Retinal pigment epithelial cell (primary cell): ENCODE measurements at regions not wholly inside any gene's neighbourhood (a gene's known extent, or its start where the extent isn't known, plus 50 kb on each side); places are given as distances from the start of the nearest gene placed in this dataset.

ENCODE experiments used
- DNase-seq: peaks from one replicate; pipeline ENCODE4 v3.0.0-alpha.2; 2010; ENCODE audit warnings: low read depth
- H3K4me3 ChIP-seq: 2 replicates; pipeline ENCODE4 v1.5.1; 2011; ENCODE audit warnings: mild to moderate bottlenecking, low read length, control low read depth, moderate library complexity
- TF ChIP-seq, protein P1 (sequence below): conservative IDR thresholded peaks from 2 replicates; pipeline ENCODE4 v1.5.1; 2011; ENCODE audit warnings: low read depth, low read length, control low read depth, inconsistent platforms

DNA sequence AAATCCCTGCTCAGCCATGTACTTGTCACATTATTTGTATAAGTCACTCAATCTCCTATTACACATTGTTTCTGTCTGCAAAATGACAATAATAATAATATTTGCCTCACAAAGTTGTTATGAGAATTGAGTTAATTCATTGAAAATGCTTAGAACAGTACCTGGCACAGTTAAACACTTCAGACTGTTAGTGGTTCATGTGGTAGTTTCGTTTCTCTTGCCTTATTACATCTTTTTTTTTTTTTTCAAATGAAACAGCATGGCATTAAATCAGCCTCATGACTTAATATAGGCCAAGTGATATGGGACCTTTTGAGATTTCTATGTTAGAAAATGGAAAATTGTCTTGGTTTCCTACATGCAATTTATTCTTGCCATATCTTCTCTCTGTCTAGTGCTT is 71.0 kb upstream of the CRY1 start:
- TF ChIP-seq, protein P1, sequence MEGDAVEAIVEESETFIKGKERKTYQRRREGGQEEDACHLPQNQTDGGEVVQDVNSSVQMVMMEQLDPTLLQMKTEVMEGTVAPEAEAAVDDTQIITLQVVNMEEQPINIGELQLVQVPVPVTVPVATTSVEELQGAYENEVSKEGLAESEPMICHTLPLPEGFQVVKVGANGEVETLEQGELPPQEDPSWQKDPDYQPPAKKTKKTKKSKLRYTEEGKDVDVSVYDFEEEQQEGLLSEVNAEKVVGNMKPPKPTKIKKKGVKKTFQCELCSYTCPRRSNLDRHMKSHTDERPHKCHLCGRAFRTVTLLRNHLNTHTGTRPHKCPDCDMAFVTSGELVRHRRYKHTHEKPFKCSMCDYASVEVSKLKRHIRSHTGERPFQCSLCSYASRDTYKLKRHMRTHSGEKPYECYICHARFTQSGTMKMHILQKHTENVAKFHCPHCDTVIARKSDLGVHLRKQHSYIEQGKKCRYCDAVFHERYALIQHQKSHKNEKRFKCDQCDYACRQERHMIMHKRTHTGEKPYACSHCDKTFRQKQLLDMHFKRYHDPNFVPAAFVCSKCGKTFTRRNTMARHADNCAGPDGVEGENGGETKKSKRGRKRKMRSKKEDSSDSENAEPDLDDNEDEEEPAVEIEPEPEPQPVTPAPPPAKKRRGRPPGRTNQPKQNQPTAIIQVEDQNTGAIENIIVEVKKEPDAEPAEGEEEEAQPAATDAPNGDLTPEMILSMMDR: no peak

DNA sequence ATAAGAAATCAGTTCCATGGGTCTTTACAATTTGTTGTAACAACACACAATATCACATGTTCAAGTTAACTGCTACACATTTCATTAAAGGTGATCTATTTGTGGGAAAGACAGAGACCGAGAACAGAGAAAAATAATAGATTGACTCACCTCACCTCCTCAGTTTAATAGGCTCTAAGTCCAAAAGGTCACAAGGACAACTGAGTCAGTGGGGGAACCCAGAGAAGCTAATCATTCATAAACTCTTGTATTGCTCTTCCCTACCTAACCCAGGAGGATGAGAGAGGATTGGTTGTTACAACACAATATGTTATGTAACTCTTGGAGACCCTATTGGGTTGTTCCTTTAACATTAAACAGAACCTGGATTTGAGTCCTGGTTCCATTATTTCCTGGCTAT is 72.2 kb upstream of the CRY1 start:
- DNase-seq: no peak
- no peak overlapping the region for H3K4me3 ChIP-seq
- TF ChIP-seq, protein P1: no peak

More for the DNA sequence above, 71.0 kb upstream of the CRY1 start:
- no peak overlapping the region for H3K4me3 ChIP-seq
- no peak for DNase-seq

DNA sequence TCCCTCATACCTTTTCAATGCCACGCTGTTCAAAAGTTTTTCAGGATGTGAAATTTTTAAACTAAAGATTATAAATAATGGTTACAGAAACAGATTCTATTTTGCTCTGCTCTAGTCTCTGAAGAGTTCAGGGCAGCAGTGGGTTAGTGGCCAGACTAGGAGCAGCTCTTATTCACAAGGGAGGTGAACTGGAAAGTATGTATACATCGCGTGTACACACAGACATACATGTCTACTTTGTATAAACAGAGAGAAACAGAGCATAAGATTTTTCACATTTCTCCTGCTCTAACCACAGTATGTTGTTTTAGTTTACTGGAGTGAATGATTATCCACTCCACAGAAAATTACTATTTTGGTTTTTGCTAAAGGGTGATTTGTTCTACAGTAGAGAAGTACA is 74.4 kb upstream of the CRY1 start:
- no peak overlapping the region for H3K4me3 ChIP-seq
- DNase-seq: no peak
- TF ChIP-seq, protein P1: no peak

DNA sequence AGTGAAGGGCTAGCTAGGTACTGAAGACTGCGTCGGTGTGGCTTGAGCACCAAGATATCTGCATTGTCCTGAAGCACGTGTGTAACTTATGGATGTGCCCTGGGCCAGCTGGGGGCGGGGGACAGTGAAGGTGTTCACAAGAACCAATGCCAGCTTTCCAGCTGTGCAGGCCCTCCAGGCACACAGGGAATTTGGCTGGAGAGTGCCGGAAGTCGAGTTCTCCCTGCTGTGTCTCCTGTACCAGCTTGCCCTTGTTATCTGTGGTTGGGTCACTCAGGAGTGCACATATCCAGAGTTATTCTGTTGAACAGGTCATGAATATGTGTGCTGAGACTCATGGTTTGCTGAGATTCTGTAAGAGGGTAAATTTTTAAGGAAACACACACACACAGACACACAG is 75.9 kb upstream of the CRY1 start:
- DNase-seq: no peak
- TF ChIP-seq, protein P1: no peak
- no peak overlapping the region for H3K4me3 ChIP-seq

DNA sequence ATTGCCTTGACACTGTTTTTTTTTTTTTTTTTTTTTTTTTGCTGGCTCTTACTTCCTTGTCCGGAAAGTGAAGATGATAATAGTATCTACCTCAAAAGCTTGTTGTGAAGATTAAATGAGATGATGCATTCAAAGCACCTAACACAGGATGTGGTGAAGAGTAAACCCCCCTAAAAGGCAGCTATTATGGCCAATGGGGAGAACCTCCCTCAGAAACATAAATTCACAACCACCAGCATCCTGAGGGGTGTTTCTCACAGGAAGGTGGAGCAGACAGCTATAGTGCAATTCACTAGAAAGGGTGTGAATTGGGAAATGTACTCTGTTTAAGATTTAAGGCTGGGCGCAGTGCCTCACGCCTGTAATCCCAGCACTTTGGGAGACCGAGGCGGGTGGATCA is 85.4 kb upstream of the CRY1 start:
- no peak overlapping the region for H3K4me3 ChIP-seq
- TF ChIP-seq, protein P1: no peak
- no peak for DNase-seq

DNA sequence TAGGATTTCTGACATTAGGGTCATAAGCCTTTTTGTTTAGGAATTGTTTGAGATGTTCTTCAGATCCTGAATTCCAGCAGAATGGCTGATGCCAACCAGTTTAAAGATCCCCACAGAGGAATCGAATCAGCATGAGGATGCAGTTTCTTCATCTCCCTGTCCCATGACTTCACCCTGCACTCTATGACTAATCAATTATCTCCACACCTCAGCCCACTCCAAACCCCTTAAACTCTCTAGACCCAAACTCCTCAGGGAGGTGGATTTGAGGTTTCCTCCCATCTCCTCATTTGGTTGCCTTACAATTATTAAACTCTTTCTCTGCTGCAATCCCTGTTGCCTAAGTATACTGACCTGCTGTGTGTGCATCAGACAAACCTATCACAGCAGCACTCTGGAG is 86.5 kb upstream of the CRY1 start:
- no peak overlapping the region for H3K4me3 ChIP-seq
- TF ChIP-seq, protein P1: no peak
- DNase-seq: no peak

DNA sequence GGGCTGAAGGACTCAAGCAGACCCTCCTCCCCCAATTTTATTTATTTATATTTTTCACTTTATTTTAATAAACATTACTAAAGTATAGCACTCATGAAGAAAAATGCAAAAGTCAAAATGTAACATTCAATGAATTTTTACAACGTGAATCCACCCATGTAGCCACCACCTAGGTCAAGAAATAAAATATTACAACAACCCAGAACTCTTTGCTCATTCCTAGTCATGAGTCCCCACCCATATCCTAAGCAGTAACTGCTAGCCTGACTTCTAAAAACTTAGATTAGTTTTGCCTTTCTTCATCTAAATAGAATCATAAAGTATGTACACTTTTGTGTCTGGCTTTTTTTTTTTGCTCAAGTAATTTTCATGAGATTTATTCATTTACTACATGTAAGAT is 86.9 kb upstream of the CRY1 start:
- TF ChIP-seq, protein P1: no peak
- DNase-seq: no peak
- no peak overlapping the region for H3K4me3 ChIP-seq
